ENCODE measurements at regions not wholly inside any gene's neighbourhood (a gene's known extent, or its start where the extent isn't known, plus 50 kb on each side); places are given as distances from the start of the nearest gene placed in this dataset.

DNA sequence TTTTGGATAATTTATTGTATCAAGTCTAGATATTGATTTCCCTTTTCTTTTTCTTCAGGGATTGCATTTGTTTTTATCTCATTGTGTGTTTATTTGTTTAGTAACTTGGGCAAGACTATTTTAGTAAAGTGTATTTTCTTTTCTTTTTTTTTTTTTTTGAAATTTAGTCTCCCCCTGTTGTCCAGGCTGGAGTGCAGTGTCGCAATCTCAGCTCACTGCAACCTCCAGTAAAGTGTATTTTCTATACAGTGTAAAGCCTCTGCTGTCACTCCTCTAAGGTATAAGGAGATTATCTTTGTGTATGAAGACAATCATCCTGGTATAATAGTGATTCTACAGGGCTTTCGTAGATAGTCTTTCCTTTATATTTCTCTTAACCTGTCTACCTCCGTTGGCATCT lies 2546.0 kb downstream of the PCDH9 start:
- TF ChIP-seq, protein P1, sequence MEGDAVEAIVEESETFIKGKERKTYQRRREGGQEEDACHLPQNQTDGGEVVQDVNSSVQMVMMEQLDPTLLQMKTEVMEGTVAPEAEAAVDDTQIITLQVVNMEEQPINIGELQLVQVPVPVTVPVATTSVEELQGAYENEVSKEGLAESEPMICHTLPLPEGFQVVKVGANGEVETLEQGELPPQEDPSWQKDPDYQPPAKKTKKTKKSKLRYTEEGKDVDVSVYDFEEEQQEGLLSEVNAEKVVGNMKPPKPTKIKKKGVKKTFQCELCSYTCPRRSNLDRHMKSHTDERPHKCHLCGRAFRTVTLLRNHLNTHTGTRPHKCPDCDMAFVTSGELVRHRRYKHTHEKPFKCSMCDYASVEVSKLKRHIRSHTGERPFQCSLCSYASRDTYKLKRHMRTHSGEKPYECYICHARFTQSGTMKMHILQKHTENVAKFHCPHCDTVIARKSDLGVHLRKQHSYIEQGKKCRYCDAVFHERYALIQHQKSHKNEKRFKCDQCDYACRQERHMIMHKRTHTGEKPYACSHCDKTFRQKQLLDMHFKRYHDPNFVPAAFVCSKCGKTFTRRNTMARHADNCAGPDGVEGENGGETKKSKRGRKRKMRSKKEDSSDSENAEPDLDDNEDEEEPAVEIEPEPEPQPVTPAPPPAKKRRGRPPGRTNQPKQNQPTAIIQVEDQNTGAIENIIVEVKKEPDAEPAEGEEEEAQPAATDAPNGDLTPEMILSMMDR (IDR thresholded peaks at IDR 0.05 in 4 of 5, conservative IDR thresholded peaks at IDR 0.05 in 1 of 5) = no peak
- no peak for TF ChIP-seq POLR2A (IDR thresholded peaks at IDR 0.05)

All from gastrocnemius medialis (tissue), 4 donors.